Activated naive CD8-positive, alpha-beta T cell treated with anti-CD3 and anti-CD28 coated beads, Interleukin-2, amount 10 ng/mL, durations not matched to agents 7 days and 5 days (primary cell): ENCODE measurements at regions not wholly inside any gene's neighbourhood (a gene's known extent, or its start where the extent isn't known, plus 50 kb on each side); places are given as distances from the start of the nearest gene placed in this dataset.

Experiments used
- ATAC-seq: fragments of 150-1000 bp; cut with Tn5 transposase; one replicate; pipeline ENCODE4 v1.10.0; 2021; ENCODE audit warnings: low read depth, moderate library complexity
- POLR2A ChIA-PET: fragments of 350-600 bp; sonication (Branson Sonifier 250); formaldehyde crosslinking; loops from one replicate; lab custom pipeline; 2021; ENCODE audit warnings: antibody characterized with exemption; lab: Charles Lee
- DNase-seq: peaks from one replicate; pipeline ENCODE4 v3.0.0; 2021
- H3K27ac Mint-ChIP-seq: one replicate; pipeline ENCODE4 v1.8.0; 2022; ENCODE audit warnings: mild to moderate bottlenecking, mixed read lengths
- H3K27me3 Mint-ChIP-seq: one replicate; pipeline ENCODE4 v1.8.0; 2022; ENCODE audit warnings: mild to moderate bottlenecking, moderate library complexity, mixed read lengths
- H3K36me3 Mint-ChIP-seq: one replicate; pipeline ENCODE4 v1.8.0; 2021; ENCODE audit warnings: mild to moderate bottlenecking, mixed read lengths
- H3K4me1 Mint-ChIP-seq: one replicate; pipeline ENCODE4 v1.8.0; 2021; ENCODE audit warnings: mixed read lengths
- H3K4me3 Mint-ChIP-seq: one replicate; pipeline ENCODE4 v1.8.0; 2022; ENCODE audit warnings: mild to moderate bottlenecking, moderate library complexity, mixed read lengths
- H3K9me3 Mint-ChIP-seq: one replicate; pipeline ENCODE4 v1.8.0; 2021; ENCODE audit warnings: mixed read lengths

- no peaks in the 10 kb centered on the region for H3K27me3 Mint-ChIP-seq
- no peaks in the 10 kb centered on the region for H3K4me1 Mint-ChIP-seq
- POLR2A ChIA-PET = no interaction called here
- H3K27ac Mint-ChIP-seq = no peak overlapping the region
- H3K36me3 Mint-ChIP-seq = peaks cover 2% of the 10 kb centered on the region
- H3K9me3 Mint-ChIP-seq = peaks cover 25% of the 10 kb centered on the region
- H3K4me3 Mint-ChIP-seq = no peak overlapping the region
- DNase-seq = no peak
- no peak for ATAC-seq
These were observed 504.6 kb downstream of the ALG10 start for GRCh38 chr12:34526946-34527345.

- Mint-ChIP-seq H3K4me3 (no peak overlapping the region), H3K27ac (no peak overlapping the region), H3K36me3 (no peaks in the 10 kb centered on the region), H3K27me3 (no peaks in the 10 kb centered on the region), H3K4me1 (no peaks in the 10 kb centered on the region), H3K9me3 (peaks cover 9% of the 10 kb centered on the region)
- DNase-seq = no peak
- POLR2A ChIA-PET = no interaction called here
- ATAC-seq = no peak
These were observed 525.0 kb downstream of the ALG10 start for GRCh38 chr12:34547276-34547675.

- POLR2A ChIA-PET = no interaction called here
- no peaks in the 10 kb centered on the region for H3K36me3 Mint-ChIP-seq
- no peaks in the 10 kb centered on the region for H3K27me3 Mint-ChIP-seq
- no peak overlapping the region for H3K4me3 Mint-ChIP-seq
- H3K9me3 Mint-ChIP-seq = peaks cover 20% of the 10 kb centered on the region
- DNase-seq (no peak), ATAC-seq (no peak)
- no peak overlapping the region for H3K27ac Mint-ChIP-seq
- no peaks in the 10 kb centered on the region for H3K4me1 Mint-ChIP-seq
These were observed 569.7 kb downstream of the ALG10 start for GRCh38 chr12:34591966-34592365.

GRCh38 chr12:34595749-34596733, 573.7 kb downstream of the ALG10 start:
- H3K36me3 Mint-ChIP-seq = no peaks in the 10 kb centered on the region
- no peaks in the 10 kb centered on the region for H3K4me1 Mint-ChIP-seq
- H3K27me3 Mint-ChIP-seq = no peaks in the 10 kb centered on the region
- no peak for ATAC-seq
- no peak for DNase-seq
- H3K9me3 Mint-ChIP-seq = peaks cover 21% of the 10 kb centered on the region
- H3K4me3 Mint-ChIP-seq = no peak overlapping the region
- H3K27ac Mint-ChIP-seq = no peak overlapping the region
- POLR2A ChIA-PET = no interaction called here

- peaks cover 1% of the 10 kb centered on the region for H3K36me3 Mint-ChIP-seq
- no peaks in the 10 kb centered on the region for H3K27me3 Mint-ChIP-seq
- H3K4me3 Mint-ChIP-seq = no peak overlapping the region
- H3K4me1 Mint-ChIP-seq = no peaks in the 10 kb centered on the region
- POLR2A ChIA-PET = no interaction called here
- H3K27ac Mint-ChIP-seq = no peak overlapping the region
- ATAC-seq (no peak), DNase-seq (peak; percentile 2)
- peaks cover 19% of the 10 kb centered on the region for H3K9me3 Mint-ChIP-seq
These were observed 575.5 kb downstream of the ALG10 start for GRCh38 chr12:34597548-34598351.

- Mint-ChIP-seq H3K27me3 (no peaks in the 10 kb centered on the region), H3K36me3 (peaks cover 1% of the 10 kb centered on the region), H3K27ac (no peak overlapping the region), H3K9me3 (peaks cover 19% of the 10 kb centered on the region), H3K4me3 (no peak overlapping the region), H3K4me1 (no peaks in the 10 kb centered on the region)
- no peak for ATAC-seq
- POLR2A ChIA-PET = no interaction called here
- DNase-seq = no peak
These were observed 576.1 kb downstream of the ALG10 start for GRCh38 chr12:34598352-34598827.

GRCh38 chr12:34598851-34599529, 576.7 kb downstream of the ALG10 start:
- Mint-ChIP-seq H3K27ac (no peak overlapping the region), H3K4me3 (no peak overlapping the region)

GRCh38 chr12:34599530-34600513, 577.5 kb downstream of the ALG10 start:
- Mint-ChIP-seq H3K36me3 (peaks cover 1% of the 10 kb centered on the region), H3K4me1 (no peaks in the 10 kb centered on the region), H3K27ac (no peak overlapping the region), H3K27me3 (no peaks in the 10 kb centered on the region), H3K9me3 (peaks cover 16% of the 10 kb centered on the region), H3K4me3 (no peak overlapping the region)
- DNase-seq (no peak), ATAC-seq (no peak)
- POLR2A ChIA-PET = no interaction called here

More at GRCh38 chr12:34598851-34599529, 576.7 kb downstream of the ALG10 start:
- ATAC-seq (no peak), DNase-seq (no peak)
- Mint-ChIP-seq H3K36me3 (peaks cover 1% of the 10 kb centered on the region), H3K27me3 (no peaks in the 10 kb centered on the region), H3K4me1 (no peaks in the 10 kb centered on the region), H3K9me3 (peaks cover 18% of the 10 kb centered on the region)
- POLR2A ChIA-PET = no interaction called here

GRCh38 chr12:34600592-34601462, 578.5 kb downstream of the ALG10 start:
- Mint-ChIP-seq H3K4me3 (no peak overlapping the region), H3K9me3 (peaks cover 8% of the 10 kb centered on the region), H3K27me3 (no peaks in the 10 kb centered on the region), H3K36me3 (peaks cover 1% of the 10 kb centered on the region), H3K4me1 (no peaks in the 10 kb centered on the region), H3K27ac (no peak overlapping the region)
- no peak for DNase-seq
- POLR2A ChIA-PET = no interaction called here
- no peak for ATAC-seq

- Mint-ChIP-seq H3K9me3 (peaks cover 8% of the 10 kb centered on the region), H3K4me1 (no peaks in the 10 kb centered on the region)
These were observed 579.4 kb downstream of the ALG10 start for GRCh38 chr12:34601689-34602088.

GRCh38 chr12:34602213-34602940, 580.1 kb downstream of the ALG10 start:
- no peak for ATAC-seq
- Mint-ChIP-seq H3K4me3 (no peak overlapping the region), H3K9me3 (peaks cover 8% of the 10 kb centered on the region), H3K4me1 (no peaks in the 10 kb centered on the region), H3K27me3 (no peaks in the 10 kb centered on the region), H3K36me3 (peaks cover 1% of the 10 kb centered on the region), H3K27ac (no peak overlapping the region)
- POLR2A ChIA-PET = no interaction called here
- DNase-seq = no peak

More at GRCh38 chr12:34601689-34602088, 579.4 kb downstream of the ALG10 start:
- H3K27ac Mint-ChIP-seq = no peak overlapping the region
- ATAC-seq (no peak), DNase-seq (no peak)
- POLR2A ChIA-PET = no interaction called here
- no peak overlapping the region for H3K4me3 Mint-ChIP-seq
- H3K27me3 Mint-ChIP-seq = no peaks in the 10 kb centered on the region
- peaks cover 1% of the 10 kb centered on the region for H3K36me3 Mint-ChIP-seq
